HG03196 (cell line): ENCODE measurements at regions not wholly inside any gene's neighbourhood (a gene's known extent, or its start where the extent isn't known, plus 50 kb on each side); places are given as distances from the start of the nearest gene placed in this dataset.

Experiments
- ATAC-seq: cut with Tn5 transposase; IDR thresholded peaks from one replicate; pipeline ENCODE4 v1.9.1; 2021; ENCODE audit not compliant: unreplicated experiment

GRCh38 chr10:90975096-90975495, 54.2 kb upstream of the ANKRD1 start:
- no peak for ATAC-seq

DNA sequence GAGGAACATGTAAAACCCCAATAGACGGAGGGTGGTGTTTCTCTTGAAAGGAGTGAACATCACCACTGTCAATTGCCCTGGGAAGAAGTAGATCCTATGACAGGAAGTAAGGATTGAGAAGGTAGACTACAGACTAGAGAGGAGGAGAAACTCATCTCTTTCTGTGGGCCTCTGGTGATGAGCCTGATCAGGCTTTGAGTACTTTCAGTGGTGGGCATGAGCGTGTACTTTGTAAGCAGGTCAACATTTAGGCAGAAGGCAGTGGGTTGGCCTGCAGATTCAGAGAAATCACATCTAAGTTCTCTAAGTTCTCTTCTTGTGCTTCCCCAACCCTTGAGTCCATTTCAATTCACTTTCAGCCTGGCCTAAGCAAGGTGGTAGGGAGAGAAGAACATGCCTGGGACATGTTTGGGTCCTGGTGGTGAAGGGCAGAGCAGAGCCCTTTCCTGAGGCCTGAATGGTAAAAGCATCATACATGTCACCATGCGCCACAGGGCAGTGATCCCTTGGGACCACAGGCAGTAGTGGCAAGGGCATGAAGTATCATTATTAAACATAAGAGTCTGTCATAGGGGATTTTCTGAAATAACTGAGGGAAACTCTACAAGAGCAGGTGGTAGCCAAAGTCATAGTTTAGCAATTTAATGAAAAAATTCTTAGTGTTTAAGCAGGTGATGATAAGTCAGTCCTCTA, 56.4 kb upstream of the ANKRD1 start:
- ATAC-seq = peak; percentile 80

DNA sequence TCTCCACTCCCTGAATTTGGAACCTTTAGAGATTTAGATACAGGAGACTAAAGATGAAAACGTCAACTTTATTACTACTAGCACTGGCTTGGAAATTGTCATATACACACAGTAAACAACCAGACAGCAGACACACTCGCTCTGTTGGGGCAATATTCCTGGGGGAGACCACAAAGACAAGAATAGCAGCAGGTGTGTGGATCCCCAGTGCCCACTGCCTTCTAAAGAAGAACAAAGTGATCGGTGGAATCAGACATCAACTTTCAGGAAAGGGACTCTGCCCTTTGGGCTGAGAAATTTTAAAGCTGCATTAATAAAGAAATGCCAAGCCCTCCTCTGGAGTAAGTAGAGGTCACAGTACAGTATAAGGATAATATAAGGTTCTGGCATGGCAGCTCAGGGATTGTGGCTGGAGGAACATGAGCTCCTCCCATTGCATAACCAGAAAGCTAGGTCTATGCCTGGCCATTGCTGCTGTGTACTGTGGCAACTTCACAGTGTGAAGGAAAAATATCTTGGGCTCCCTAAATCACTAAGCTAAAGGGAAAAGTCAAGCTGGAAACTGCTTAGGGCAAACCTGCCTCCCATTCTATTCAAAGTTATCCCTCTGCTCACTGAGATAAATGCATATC, 57.1 kb upstream of the ANKRD1 start:
- no peak for ATAC-seq

GRCh38 chr10:90982406-90983008, 61.6 kb upstream of the ANKRD1 start:
- ATAC-seq = no peak

DNA sequence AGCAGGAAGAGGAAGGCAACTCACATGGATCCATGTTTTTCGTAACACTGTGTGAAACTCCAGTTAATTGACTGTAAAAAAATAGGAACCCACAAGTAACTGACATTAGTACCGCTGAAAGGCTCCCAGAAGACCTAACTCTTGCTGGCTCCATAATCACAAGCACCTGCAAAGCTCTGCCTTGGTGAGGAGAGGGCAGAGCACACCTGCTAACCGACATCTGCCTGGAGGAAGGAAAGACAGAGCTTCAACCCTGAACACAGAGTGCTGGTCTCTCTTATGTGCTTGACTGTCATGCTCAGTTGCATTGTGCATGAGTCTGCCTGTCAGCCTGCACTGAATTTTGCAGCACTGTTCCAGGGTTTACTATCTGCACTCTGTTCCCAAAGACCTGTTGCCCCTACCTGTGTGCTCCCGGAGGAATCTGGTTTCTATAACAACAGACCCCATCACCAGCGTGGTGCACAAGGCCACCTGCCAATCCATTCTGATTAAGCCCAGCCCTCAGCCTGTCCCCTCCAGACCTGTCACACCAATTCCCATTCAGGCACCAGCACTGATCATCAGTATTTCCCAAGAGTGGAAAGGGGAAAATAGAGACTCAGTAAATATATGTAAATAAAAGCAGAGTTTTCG, 63.1 kb upstream of the ANKRD1 start:
- ATAC-seq = no peak

DNA sequence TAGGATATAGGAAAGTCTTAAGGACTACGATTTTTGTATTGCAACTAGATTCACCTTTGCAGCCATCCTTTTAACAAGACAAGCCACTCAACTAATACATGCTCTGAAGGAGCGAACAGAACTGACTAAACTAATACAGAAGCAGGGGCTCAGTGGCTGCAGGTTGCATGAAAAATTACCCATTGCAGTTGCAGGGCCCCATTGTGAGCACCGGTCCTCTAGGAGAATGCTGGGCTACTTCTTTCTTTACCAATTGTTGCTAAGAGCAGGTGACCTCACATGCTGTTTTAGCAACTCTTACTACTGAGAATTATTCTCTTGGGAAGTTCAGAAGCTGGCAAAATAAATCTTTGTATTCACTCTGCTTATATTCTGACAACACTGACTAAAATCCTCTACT, 64.0 kb upstream of the ANKRD1 start:
- no peak for ATAC-seq

GRCh38 chr10:90985321-90985933, 64.5 kb upstream of the ANKRD1 start:
- no peak for ATAC-seq

- ATAC-seq = no peak
Observed at GRCh38 chr10:90986136-90986760, 65.4 kb upstream of the ANKRD1 start.

GRCh38 chr10:90986870-90987269, 66.0 kb upstream of the ANKRD1 start:
- no peak for ATAC-seq

DNA sequence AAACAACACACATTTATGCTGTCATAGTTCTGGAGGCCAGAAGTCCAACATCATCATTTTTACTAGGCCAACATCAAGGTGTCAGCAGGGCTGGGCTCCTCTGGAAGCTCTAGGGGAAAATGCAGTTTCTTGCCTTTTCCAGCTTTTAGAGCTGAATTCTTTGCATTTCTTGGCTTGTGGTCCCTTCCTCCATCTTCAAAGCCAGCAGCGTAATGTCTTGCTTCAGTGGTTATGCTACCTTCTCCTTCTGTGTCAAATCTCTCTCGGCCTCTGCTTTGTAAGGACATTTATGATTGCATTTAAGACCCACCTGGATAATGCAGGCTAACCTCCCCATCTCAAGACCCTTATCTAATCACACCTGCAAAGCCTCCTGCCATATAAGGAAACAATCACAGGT, 66.5 kb upstream of the ANKRD1 start:
- no peak for ATAC-seq

- ATAC-seq = no peak
Observed at GRCh38 chr10:90988024-90988423, 67.1 kb upstream of the ANKRD1 start.

DNA sequence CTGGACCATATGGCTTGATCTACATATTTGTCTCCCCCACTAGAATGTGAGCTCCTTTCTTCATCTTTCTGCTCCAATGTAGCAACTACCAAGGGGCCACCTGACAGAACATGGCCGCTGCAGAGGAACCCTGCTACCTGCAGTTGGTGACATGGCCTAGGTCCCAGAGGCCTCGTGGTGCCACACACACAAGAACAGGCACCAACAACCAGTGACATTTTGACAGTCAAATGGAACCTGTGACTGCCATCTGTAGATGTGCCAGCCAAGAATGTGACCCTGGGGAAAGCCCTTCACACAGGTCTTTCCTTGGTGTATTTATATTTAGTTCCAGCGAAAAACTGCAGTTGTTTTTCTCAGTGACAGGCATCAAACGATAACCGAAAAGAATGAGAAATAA, 67.9 kb upstream of the ANKRD1 start:
- ATAC-seq = no peak

DNA sequence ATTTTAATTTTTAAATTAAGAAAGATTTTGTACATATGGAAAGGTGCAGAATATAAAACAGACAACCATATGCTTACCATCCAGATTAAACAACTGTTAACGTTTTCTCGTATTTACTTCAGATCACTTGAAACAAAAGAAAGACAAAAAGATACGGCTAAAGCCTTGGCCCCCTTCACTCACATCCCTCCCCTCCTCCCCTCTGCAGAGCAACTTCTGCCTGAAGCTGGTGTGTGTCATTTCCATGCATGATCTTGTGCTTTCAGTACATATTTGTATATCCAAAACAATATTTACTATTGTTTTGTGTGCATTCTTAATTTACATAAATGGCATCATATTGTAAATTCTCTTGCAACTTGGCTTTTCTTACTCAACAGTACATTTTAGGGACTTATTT, 68.5 kb upstream of the ANKRD1 start:
- ATAC-seq = no peak

DNA sequence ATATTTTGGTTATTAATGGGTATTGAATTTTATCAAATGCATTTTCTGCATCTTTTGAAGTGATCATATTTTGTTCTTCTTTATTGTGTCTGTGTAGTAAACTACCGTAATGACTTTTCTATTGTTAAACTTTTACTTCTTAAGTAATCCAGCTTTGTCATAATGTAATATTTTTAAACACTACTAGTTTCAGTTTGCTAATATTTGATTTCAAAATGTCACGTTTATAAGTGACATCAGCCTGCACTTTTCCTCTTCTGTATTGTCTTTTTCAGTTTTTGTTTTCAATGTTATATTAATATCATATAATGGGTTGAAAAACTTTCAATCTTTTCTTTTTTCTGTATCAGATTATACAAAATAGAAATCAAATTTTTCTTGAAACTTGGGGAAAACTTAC, 71.6 kb upstream of the ANKRD1 start:
- no peak for ATAC-seq

DNA sequence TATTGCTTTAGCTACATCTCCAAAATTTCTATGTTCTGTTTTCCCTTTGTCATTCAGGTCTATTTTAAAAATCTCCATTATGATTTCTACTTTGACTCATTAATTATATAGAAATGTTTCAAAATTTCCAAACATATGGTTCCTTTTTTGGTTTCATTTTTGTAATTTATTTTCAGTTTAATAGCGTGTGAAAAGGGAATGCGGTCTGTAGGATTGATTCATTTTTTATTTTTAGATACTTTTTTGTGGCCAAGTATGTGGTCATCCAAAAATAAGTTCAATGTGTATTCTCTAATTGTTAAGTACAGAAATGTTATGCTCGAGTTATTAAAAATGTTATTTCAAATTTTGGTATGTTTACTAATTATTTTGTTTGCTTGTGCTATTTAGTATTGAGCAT, 72.5 kb upstream of the ANKRD1 start:
- peak; percentile 44 for ATAC-seq

GRCh38 chr10:90997670-90998069, 76.8 kb upstream of the ANKRD1 start:
- ATAC-seq = no peak

DNA sequence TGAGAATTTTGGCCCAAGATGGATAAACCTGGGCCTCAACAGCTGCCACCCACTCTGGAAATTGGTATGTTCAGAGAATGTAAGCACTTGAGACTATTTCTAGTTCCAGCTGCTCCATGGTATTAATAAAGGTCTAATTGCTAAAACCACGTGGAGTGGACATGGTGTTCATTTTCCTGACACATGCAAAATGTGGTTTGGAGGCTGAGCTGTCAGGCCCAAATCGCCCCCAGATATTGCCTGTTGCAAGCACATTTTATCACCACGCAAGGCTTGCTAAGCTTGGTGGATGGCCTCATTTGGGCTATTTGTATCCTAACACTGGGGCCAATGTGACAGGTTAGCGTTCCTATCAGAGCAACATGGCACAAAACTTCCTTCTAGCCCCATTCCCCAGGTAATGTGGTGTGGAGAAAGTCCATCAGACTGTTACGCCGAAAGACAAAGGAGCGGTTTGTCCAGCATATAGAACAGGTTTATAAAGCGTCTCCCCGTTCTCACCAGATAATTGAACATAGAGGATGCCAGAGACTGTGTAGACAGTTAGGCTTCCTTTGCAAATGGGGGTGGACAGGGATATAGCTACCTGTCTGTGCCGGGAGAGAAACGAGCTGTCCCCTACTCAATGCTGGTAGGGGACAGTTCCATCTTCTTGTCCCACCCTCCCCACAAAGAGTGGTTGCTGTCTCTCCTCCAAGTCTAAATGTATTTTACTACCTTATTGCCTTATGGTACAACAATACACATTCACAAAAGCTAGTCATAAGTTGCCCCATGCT, 78.0 kb upstream of the ANKRD1 start:
- no peak for ATAC-seq

DNA sequence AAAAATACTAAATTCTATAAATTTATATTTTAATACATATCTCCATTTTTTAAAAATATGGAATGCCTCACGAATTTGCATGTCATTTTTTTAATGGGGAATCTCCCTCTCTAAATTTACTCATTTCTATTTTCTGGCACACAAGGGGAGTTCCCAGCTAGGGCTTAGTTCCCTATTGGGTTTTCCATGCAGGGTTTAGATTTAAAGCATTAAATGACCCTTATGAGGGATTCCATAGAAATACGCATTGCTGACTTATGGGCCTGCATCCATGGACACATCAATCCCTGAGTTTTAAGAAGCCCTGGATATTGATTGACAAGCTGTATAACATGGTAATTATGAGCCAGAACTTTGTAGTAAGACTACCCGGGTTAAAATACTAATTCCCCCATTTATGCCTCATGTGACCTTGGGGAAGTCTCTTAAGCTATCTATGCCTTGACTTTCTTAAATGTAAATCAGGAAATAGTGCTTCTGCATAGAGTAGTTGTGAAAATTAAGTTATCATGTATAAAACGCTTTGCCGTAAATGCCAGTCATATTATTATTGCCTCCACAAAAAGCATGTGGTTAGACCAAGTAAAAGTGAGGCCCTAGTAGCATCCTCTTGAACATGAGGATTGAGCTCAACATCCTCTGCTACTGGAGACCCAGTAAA, 78.8 kb upstream of the ANKRD1 start:
- ATAC-seq = peak; percentile 49

DNA sequence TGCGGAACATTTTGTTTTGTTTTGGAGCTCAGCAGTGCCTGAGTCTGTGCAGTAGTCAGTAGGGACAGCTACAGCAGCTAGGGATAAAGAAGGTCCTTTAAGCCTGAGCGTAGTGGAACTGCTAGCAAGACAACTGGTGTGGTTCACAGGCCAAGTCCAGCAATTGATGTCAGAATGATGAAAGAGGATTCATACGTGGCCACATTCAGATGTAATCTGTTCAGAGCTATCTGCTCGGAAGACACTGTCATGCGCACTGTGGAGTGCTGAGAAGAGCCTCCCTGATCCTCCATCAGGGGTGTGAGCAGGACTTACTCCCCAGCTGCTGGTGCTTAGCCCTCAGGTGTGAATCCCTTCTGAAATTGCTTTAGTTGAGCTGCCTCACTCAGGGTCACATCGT, 79.6 kb upstream of the ANKRD1 start:
- no peak for ATAC-seq

GRCh38 chr10:91000985-91001384, 80.1 kb upstream of the ANKRD1 start:
- no peak for ATAC-seq
